NCI-H2227 (cell line): ENCODE measurements at regions not wholly inside any gene's neighbourhood (a gene's known extent, or its start where the extent isn't known, plus 50 kb on each side); places are given as distances from the start of the nearest gene placed in this dataset.
"Not testable (repeated sequence)": the region's sequence is repeated elsewhere in the genome, so short reads cannot be mapped to it uniquely, and the experiment has no call there.

ENCODE experiments used
- DNase-seq: peaks from one replicate; lab custom pipeline; 2025; ENCODE audit not compliant: unreplicated experiment; lab: John Stamatoyannopoulos, UW

DNA sequence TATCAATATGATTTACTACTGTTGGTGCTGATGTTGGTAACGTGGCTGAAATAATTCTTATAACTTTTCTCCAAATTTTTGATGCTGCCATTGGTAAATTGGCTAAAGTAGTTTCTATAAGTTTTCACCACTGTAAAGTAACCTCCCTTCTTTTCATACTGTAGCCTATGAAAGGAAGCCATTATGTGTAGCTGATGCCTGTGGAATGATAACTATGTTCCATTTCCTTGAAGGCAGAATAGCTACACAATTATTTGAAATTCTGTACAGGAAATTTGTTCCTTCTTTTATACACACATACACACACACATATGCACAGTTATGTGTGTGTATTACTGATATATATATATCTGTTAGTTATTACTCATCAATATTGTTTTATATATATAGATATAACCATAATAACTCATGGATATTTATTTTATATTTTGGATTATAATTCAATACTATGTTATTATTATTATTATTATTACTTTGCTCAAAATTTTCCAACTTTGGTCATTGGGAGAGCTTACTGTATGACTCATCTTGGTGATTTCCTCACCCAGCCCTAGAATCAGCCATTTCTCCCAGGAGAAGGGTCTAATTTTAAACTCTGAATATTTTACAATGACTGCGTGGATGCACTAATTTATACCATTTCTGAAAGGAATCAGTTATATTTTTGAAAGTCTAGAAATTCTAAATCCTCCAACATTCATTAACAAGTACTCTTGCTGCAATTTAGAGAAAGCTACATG is 1677.7 kb downstream of the SUCLG1 start:
- DNase-seq = no peak

DNA sequence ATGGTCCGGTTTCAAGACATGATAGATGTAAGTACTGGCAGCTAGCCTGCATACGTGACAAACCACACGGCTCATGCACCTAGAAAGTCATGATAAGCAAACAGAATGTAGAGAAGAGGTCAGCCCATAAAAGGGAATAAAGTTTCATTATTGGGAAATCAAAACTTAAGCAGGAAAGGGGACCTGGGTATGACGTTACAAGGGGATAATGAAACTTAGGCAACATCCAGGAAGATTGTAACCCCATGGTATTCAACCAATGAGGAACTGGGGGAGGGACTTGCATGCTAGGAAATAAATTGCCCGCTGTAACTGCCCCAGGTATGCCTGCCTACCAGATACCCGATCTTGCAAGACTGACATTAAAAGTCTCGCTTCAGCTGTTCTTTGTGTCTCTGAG is 1679.0 kb downstream of the SUCLG1 start:
- DNase-seq = no peak

DNA sequence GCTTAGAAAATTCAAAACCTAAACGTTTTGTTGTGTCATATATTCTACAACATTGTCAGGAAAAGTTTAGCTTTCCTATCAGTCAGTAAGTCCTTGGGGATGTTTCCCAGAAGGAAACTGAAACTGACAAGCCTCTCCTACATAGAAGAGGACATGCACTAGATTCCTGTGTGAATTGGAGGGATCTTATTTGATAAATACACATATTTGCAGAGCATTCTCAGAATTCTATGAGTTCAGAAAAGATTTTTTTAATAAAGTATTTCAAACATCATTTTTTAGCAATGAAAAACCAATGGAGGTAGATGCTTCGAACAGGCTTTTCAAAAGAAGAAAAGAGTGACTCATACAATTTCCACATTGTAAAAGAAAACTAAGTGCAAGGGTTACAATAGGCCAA is 1706.7 kb downstream of the SUCLG1 start:
- DNase-seq = no peak

DNA sequence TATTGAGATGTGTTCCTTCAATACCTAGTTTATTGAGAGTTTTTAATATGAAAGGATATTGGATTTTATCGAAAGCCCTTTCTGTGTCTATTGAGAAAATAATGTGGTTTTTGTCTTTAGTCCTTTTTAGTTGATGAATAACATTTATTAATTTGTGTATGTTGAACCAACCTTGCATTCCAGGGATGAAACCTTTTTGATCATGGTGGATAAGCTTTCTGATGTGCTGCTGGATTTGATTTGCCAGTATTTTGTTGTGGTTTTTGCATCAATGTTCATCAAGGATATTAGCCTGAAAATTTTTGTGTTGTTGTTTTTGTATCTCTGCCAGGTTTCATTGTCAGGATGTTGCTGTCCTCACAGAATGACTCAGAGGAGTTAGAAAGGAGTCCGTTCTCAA is 1710.4 kb downstream of the SUCLG1 start:
- no peak for DNase-seq

DNA sequence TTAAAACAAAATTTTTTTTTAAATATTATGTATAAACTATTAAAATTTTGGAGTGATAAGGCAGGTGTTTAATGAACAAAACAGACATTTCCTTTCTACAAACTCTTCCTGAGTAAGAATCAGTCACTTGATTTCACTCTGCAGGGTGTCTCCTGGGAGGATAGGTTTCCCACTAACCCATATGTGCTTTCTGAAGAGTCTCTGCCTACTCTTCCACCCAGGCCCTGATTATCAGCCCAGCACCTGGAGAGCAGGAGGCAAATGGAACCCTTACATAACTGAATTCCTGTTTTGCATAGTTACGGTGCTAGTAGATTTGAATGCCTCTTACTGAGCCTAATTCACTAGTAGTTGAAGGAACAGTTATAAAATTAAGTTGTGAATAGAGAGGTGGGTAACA is 1718.6 kb downstream of the SUCLG1 start:
- DNase-seq = no peak

DNA sequence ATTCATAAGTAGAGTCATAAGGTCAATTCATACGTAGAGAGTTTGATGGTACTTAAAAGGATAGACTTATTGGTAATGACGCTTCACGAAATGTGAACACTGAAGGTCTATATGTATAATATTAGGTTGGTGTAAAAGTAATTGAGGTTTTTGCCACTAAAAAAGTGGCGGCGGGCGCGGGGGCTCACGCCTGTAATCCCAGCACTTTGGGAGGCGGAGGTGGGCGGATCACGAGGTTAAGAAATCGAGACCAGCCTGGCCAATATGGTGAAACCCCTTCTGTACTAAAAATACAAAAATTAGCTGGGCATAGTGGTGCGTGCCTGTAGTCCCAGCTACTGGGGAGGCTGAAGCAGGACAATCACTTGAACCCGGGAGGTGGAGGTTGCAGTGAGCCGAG is 1721.1 kb downstream of the SUCLG1 start:
- DNase-seq = not testable (repeated sequence)

DNA sequence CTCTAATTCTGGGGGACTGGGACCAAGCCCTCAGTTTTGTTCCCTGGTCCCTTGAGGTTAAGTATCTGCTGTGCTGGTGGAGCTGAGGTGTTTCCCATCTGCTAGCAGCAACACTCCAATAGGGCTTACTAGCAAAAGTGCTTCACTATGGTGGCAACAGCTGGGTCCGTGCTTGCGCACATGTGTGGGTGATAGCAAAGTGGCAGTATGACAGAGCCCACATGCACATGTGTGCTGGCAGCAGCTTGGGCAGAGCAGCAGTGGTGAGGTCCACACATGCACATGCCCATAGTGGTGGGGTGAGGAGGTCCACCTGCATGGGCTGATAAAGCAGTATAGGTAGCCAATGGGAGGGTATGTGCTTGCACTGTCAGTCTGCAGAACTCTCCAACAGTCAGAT is 1723.7 kb downstream of the SUCLG1 start:
- no peak for DNase-seq

DNA sequence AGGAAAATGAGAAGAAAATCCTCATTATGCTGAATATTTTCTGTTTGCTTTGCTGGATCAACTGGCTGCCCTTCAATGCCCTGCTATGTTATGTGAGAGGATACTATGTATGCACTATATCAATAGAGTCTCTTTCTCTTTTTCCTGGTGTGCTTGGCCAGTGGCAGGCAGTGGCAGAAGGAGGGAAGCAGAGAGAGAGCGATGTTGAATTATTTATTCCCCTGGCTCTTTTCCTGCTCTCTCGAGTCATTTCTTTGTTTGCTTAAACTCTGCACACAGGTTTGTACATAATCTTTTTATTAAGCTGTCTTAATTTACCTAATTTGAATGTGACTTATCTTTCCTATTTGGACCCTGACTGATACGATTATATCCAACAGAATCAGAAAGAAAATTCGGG is 1727.3 kb downstream of the SUCLG1 start:
- no peak for DNase-seq

DNA sequence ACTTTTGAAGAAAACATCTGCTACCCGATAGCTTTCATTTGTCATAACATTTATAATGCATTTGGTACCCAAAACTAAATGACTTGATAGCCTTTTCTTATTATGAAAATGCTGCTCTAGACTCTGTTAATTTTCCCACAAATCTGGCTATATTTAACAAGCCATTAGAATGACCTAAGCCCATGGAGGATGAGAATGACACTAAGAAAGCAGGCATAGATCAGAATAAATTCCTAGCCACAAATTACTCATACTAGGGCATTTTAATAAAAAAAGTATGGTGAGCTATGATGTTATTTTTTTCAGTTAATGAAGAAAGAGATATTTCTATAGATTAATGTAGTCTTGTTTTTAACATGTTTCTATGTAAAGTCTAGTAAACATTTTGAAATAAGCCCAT is 1728.3 kb downstream of the SUCLG1 start:
- no peak for DNase-seq

DNA sequence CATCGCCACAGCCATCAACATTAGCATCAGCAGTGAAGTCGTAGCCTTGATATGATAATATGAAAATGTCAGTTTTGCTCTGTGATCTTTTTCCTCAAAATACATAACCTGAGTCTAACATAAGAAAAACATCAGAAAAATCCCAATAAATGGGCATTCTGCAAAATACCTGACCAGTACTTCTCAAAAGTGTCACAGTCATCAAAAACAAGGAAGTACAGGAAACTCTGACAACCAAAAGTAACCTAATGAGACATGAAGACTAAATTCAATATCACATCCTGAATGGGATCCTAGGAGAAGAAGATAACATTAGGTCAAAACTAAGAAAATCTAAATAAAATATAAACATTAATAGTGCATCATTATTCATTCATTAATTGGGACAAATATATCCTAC is 1731.0 kb downstream of the SUCLG1 start:
- DNase-seq = no peak

DNA sequence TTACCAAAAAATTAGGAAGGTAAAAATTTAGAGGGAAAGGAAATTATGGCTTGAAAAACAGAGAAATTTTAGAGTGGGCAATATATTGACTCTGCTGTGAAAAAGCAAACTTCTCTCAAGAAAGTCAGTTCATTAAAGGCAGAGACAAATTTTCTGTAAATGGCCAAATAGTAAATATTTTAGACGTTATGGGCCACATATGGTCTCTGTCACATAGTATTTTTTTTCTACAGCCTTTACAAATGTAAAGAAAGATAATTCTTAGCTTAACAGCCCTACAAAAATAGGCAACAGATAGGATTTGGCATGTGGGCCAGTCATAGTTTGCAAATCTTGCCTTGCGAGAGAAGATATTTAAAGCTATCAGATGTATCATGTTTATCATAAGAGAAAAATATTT is 1750.4 kb downstream of the SUCLG1 start:
- no peak for DNase-seq

DNA sequence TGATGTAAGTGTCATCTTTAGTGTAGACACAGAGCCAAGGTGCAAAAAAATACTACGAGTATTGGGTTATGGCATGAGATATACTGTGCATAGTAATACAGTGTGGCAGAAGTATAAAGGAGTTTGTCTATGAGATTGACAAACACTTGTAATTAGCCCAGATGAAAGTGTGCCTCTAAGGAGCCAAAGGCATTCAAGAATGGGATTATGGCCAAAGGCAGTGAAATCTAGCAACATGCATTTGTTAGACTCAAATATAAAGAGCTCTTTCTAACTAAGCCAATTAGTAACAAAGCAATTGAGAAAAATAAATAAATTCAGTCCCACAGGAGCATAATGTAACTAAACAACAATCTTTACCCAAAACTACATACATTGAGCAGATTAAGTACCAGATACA is 1761.8 kb downstream of the SUCLG1 start:
- DNase-seq = no peak

DNA sequence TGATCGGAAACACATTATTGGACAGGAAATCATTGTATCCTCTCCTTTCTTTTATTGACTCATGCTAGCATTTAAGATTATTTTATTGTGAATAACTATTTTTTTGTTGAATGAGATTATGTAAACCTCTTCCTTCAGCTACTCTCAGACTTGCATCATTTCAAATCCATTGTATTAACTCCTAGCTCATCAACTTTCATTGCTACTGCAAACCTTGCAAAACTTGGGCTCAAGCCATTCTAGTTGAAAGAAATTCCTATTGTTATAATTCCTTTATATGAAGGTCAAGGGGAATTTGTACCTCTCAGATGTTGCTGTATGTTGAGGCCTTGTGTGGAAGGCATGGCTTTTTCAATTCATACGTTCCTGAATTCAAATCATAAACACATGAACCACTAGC is 1764.6 kb downstream of the SUCLG1 start:
- no peak for DNase-seq

DNA sequence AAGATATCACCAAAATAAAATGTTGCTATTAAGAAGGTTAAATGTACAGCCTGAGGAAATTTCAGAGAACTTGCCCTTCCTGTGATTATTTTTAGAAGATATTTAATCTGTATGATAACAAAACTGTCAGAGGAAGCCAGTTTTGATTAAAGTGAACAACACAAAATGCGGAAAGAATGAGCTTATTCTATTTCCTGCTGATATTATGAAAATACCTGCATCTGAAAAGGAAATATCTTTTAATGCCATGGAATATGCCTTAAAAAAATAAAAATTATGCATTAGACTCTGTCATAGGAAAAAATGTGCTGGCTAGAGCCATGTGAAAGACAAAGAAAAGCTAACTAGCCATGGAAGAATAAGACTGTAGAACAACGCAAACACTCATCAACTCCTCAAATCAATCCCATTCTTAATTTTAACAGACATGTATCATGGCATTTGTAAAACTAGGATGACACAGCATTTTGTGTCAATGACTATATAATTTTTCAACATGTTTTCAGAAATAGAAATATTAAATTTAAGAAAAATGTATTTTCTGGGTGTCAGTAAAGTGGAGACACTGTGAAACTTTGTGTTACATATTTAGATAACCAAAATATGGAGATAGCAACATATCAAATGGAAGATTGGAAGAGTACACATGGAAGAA is 1768.2 kb downstream of the SUCLG1 start:
- no peak for DNase-seq

DNA sequence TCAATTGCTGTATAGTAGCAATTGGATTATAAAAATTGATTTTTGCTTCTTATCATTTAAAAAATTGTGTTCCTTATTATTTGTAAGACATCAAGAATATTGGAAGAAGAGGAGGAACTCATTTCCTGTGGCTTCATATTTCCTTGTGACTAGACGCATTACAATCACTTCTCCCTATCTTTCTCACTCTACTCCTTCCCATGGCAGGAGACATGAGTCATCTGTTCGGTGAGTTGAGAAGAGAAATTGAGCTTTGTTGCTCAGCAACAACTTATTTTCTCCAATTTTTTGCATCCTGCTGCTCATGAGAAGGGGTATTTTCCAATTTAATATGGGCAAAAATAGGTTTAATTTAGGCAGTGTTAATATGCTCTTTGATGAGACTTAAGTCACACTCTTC is 1783.9 kb downstream of the SUCLG1 start:
- no peak for DNase-seq

DNA sequence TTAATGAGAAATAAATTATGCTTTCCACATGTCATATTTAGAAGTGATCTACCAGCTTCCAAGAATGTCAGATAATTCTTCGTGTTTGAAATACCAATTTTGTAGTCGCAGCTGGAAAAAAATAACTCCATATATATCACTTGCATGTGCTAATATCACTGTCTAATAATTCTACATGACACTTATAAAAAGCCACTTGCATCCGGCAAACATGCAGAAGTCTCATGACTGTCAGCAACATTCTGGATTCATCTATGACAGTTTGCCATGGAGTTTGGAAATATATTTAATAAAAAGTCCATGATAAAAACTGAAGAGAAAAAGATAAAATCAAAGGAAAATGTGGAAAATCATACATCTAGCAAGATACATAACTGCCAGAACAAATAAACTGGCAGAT is 1784.4 kb downstream of the SUCLG1 start:
- DNase-seq = no peak

DNA sequence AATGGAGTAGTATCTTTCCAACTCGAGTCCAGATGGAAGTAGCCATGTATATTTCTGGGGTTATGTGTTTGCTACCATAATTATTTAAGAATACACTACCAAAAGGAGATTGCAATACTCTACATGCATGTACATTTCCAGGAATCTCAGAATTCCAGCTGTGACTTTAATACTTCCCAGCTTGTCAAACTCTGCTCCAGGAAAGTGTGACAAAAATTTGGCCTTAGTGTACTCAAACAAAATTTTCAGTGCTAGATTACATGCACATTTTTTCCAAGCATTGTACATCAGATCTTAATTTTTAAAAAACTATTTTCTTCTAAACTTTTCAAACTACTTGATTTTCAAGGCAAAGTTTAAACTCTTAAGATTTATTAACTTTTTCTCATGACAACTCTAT is 1791.6 kb downstream of the SUCLG1 start:
- no peak for DNase-seq

DNA sequence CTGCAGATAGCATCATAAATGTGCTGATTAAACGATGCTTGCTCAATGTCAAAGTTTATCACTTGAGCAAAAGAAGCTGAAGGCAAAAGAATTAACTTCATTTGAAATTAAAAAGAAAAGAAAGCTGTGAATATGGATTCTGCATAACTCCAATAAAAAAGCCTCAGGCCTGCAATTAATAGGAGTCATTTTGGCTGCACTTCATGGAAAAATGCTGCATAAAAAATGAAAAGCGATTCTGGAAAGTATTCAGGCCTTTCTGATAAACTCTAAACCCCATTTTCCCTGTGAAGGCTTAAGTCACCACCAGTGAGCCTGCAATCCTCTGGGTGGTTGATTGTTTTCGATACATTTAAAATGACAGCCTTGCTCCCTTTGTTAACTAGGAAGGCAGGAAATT is 1793.4 kb downstream of the SUCLG1 start:
- no peak for DNase-seq

DNA sequence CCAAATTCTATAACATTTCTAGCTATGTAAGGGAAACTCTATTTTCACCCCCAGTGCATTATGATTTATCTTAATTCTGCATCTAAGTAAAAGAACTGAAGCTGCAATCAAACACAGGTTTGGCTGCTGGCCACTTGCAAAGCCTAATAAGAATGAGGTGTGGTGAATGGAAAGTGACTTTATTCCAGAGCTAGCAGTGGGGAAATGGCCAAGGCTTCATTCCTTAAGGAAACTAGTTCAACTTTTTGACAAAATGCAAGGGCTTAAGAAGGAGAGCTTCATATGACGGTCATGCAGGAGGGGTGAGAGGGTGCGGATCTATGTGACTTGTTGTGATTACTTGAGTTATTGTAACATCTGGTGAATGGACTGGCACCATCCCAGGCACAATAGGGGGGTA is 1802.0 kb downstream of the SUCLG1 start:
- no peak for DNase-seq

DNA sequence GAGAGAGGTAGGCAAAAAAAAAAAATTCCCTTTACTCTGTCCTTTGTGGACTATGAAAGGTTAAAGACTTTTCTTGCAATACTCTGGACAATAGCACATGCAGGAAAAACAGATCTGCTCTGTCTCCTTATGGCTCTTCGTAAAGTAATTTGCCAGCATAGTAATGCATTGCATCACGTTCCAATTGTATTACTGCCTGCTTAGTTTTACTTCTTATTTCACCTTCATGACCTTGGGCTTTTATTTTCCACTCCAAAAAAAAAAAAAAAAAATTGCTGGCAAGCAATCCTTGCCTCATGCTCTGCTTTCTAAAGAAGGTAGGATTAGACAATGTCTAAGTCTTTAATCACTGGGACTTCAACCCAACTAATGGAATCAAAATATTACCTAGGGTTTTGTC is 1802.7 kb downstream of the SUCLG1 start:
- DNase-seq = no peak

DNA sequence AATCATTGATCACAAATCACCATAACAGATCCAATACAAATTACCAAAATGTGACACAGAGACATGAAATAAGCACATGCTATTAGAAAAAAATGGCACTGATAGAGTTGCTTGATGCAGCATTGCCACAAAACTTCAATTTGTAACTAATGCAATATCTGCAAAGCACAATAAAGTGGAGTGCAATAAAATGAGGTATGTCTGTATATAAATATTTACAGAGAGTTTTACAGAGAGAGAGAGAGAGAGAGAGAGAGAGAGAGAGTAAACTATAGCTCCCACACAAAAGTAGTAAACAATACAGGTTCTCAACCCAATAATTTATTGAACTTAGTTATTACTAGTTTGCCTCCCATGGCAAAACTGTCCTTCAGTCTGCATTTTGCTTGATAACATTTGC is 1807.0 kb downstream of the SUCLG1 start:
- DNase-seq = no peak

DNA sequence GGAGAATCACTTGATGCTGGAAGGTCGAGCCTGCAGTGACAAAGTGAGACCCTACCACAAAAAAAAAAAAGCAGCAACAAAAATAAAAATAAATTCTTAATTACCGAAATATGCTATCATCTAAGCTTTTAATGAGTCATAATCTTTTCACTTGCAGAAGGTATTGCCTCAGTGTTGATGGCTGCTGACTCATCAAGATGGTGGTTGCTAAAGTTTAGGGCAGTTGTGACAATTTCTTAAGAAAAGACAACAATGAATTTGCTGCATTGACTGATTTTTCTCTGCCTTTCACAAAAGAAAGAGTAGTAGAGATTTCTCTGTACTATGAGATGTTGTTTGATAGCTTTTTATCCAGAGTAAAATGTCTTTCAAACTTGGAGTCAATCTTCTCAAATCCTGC is 1809.0 kb downstream of the SUCLG1 start:
- no peak for DNase-seq

DNA sequence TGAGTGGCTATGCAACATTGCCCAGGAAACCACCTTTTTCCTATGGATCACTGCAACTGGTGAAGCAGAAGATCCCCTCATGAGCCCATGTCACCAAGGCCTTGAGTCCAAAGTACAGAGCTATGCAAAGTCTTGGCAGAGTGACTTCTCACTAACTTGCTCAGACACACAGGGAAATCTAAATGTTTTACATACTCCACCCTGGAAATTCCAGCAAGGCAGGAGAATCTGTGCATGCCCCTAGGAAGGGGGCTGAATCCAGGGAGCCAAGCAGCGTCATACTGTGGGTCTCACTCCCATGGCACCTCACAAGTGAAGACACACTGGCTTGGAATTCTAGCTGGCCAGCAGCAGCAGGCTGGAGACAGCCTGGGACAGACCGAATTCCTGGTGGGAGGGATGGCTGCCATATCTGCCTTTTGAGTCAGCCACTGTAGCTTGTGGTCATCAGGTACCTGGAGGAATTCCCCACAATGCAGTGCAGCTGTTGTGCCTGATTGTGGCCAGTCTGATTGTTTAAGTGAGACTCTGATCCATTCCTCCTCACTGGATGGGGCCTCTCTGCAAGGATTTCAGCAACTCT is 1817.4 kb downstream of the SUCLG1 start:
- no peak for DNase-seq
